GM04503 (cell line): ENCODE measurements at regions not wholly inside any gene's neighbourhood (a gene's known extent, or its start where the extent isn't known, plus 50 kb on each side); places are given as distances from the start of the nearest gene placed in this dataset.
"Not testable (repeated sequence)": the region's sequence is repeated elsewhere in the genome, so short reads cannot be mapped to it uniquely, and the experiment has no call there.

Experiments
- DNase-seq: peaks from one replicate; pipeline ENCODE4 v3.0.0-alpha.2; 2012; ENCODE audit warnings: low read depth

DNA sequence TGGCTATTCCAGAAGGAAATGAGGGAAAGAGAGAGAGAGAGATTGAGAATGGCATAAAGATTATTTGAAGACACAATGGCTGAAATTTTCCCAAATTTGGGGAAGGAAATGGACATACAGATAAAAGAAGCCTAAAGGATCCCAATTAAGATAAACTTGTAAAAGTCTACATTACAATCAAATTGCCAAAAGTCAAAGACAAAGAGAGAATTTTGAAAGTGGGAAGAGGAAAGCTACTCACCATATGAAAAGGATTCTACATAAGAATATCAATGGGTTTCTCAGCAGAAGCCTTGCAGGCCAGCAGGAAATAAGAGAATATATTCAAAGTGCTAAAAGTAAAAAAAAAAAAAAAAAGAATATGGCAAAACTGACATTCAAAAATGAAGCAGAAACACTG is 233.0 kb upstream of the NFIA start:
- DNase-seq = no peak

DNA sequence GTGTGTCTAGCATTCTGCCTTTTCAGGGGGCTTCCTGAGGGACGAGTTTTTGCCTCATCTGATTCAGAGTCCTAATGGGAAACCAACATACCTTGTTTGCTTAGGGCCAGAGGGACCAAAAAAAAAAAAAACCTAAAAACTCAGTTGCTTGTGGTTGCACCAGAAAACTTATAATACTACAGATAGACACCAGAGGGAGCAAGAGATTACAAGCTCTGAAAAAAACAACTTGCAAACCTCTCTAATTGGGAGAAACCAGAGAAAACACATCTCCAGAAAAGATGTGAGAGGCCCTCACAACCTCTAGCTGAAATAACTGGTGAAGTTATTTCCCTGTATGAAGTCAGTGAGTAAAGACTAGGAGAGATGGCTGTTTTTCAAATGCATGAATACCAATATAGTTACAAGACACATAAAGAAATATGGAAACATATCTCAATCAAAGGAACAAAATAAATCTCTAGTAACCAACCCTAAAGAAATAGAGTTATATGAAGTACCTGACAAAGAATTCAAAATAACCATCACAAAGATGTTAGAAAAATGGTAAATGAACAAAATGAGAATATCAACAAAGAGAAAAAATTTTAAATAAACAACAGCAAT is 233.7 kb upstream of the NFIA start:
- DNase-seq = no peak

DNA sequence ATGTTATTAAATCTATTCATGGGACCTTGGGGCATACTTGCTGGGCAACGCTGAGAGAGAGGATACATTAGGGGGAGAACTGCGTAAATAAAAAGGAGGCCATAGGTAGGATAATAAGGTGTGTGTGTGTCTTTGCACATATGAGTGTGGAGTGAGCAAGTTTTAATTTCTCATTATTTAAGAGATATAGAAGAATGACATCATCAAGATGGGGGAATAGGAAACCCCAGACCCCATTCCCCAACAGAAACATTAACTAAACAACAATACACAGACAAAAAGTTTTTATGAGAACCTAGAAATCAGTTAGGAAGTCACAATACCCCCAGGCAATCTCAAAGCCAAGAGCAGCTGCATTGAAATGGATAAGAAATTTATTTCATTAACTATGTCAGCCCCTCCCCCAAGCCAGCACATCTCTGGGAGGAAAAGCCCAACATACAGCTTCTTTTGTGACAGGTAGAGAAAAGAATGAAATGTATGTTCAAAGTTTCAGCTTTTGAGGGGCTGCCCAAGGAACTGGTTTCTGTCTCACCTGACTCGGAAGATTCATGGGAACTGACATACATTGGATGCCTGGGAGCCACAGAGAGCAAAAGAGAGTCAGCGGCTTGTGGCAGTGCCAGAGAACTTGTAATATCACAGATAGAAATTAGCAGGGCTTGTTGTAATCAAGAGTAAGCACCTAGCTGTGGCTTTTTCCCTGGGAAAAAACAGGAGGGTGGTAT is 234.3 kb upstream of the NFIA start:
- DNase-seq = no peak

GRCh38 chr1:60847391-60847790 is 235.0 kb upstream of the NFIA start:
- no peak for DNase-seq

DNA sequence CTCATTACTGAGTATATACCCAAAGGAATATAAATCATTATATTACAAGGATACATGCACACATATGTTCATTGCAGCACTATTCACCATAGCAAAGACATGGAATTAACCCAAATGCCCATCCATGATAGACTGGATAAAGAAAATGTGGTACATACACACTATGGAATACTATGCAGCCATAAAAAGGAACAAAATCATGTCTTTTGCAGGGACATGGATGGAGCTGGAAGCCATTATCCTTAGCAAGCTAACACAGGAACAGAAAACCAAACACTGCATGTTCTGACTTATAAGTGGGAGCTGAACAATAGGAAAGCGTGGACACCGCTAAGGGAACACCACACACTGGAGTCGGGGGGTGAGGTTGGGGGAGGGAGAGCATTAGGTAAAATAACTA is 236.7 kb upstream of the NFIA start:
- not testable (repeated sequence) for DNase-seq

DNA sequence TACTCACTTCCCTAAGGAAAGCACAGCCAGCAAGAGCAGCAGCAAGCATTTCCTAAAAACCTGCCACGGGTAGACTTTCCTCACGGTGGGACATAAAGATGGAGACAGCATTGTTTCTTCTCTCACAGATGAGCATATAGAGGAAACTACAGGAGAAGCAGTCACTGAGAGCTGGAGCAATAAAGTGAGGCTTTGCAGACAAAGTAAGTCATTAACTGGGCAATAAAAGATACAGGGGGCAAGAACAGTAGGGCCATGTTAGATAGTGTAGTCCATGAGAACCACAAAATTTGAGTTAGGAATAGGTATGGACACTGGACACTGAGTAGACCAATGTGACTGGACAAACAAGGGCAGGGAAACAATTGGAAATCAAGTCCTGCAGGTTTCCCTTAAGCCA is 240.1 kb upstream of the NFIA start:
- DNase-seq = no peak

- no peak for DNase-seq
These were observed 241.0 kb upstream of the NFIA start for GRCh38 chr1:60841116-60842046.

GRCh38 chr1:60840476-60840875 is 241.9 kb upstream of the NFIA start:
- DNase-seq = not testable (repeated sequence)

DNA sequence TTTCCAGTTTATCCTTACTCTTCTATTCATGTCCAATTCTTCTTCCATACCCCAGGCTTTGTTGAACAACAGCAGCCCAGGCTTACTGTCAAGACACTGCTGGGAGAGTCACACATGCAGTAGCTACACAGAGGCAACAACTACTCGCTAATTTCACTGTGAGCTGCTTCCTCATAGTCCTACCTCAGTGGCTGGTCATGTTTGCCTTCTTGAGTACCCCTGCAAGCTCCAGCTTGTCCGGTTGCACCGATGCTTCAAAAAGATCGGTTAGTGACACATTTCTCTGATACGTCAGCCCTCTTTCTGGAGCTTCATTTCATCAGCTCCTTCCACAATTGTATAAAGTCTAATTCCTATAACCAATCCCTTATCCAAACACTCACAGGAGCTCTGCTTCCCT is 246.7 kb upstream of the NFIA start:
- no peak for DNase-seq

DNA sequence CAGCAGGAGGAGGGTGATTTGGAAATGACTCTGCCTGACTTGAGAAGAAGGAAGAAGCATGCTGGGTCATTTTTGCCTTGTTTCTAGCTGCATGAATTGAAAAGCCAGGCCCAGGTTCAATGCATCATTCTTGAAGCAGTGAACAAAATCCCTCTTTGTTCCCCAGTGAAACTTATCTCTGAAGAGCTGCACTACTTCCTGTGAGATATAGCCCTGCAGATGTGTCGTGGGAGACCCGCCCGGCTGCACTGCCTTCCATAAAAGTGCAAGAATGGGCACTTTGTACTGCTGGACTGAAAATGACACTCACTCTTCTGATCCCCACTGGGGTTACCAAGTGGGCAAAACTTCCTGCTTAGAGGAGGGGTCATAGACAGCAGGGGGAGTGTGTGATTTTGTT is 249.2 kb upstream of the NFIA start:
- no peak for DNase-seq

- DNase-seq = no peak
These were observed 250.0 kb upstream of the NFIA start for GRCh38 chr1:60832367-60832766.

GRCh38 chr1:60831780-60832179 is 250.6 kb upstream of the NFIA start:
- DNase-seq = no peak

GRCh38 chr1:60828944-60829343 is 253.4 kb upstream of the NFIA start:
- DNase-seq = no peak

GRCh38 chr1:60826320-60827094 is 255.9 kb upstream of the NFIA start:
- DNase-seq = no peak

DNA sequence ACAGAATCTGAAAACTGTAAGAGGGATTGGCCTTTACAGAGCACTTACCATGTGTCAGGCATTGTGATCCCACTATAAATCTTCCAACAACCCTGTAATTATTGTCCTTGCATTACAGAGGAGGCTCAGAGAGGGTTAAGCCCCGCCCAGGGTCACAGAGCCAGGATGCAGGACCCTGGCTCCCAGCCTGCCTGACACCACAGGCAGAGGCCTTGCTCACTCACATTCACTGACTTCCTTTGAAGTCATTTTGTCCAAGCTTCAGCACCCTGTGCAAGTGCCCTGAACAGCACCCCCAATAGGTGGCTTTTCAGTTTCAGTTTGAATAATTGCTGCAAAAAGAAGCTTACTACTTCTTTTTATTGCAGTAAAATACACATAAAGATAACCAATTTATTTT is 256.8 kb upstream of the NFIA start:
- no peak for DNase-seq

GRCh38 chr1:60823151-60823550 is 259.2 kb upstream of the NFIA start:
- DNase-seq = no peak

DNA sequence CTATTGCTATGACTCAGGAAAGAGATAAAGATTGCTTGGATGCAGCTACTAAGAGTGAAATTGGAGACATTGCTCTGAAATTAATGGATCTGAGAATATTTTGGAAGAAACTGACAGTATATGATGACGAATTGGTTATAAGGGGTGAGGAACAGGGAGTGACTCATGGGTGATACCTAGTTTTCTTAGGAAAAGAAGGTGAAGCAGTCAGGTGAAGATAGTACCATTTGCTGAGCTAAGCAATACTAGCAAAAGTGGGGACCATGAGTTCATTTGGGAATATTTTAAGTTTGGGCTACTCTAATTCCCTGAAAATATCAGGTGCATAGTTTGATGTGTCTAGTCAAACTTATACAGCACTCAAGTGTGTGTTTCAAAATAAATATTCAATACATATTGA is 260.1 kb upstream of the NFIA start:
- DNase-seq = no peak

DNA sequence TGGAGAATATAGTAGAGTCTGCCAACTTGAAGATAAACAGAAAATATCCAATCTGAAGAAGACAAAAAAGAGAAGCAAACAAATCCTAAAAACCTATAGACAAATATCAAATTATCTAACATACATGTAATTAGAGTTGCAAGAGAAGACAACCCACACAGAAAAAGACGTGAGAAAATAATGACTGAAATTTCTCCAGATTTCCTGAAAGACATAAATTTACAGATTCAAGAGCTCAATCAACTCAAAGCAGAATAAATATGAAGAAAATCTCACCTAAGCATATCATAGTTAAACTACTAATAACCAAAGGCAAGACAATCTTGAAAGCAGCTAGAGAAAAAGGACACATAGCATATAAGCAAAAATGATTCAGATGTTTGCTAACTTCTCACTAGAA is 261.2 kb upstream of the NFIA start:
- no peak for DNase-seq

GRCh38 chr1:60818969-60819701 is 263.2 kb upstream of the NFIA start:
- DNase-seq = no peak

DNA sequence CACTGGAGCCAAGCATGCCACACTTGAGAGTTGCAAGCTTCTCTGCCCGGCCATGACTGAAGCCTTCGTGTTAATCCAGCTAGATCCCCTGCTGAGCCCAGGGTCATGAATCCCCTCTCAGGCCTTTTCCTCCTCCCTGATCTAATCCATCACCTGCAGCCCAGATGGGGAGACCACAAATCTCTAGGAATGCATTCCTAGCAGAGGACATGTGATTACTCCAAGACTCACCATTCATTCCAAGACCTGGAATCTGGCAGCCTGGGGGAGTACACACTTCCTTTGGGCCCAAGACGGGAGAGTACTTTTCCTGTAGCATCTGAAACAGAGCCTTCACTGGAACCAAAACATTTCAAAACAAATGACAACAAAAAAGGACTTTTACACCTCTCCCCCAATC is 269.3 kb upstream of the NFIA start:
- DNase-seq = no peak

GRCh38 chr1:60809204-60809980 is 273.0 kb upstream of the NFIA start:
- DNase-seq = no peak
